HFFc6 (cell line): ENCODE measurements at regions not wholly inside any gene's neighbourhood (a gene's known extent, or its start where the extent isn't known, plus 50 kb on each side); places are given as distances from the start of the nearest gene placed in this dataset.
"Not testable (repeated sequence)": the region's sequence is repeated elsewhere in the genome, so short reads cannot be mapped to it uniquely, and the experiment has no call there.

Experiments used
- DNase-seq: peaks from one replicate; pipeline ENCODE4 v3.0.0-alpha.2; 2018
- H3K27ac Mint-ChIP-seq: 2 replicates; pipeline ENCODE4 v1.8.0; 2020; ENCODE audit warnings: mild to moderate bottlenecking, mixed read lengths
- H3K27me3 Mint-ChIP-seq: 2 replicates; pipeline ENCODE4 v1.8.0; 2021; ENCODE audit warnings: mild to moderate bottlenecking, moderate library complexity, mixed read lengths; ENCODE audit not compliant: insufficient read depth
- H3K36me3 Mint-ChIP-seq: 2 replicates; pipeline ENCODE4 v1.8.0; 2021; ENCODE audit warnings: low read depth, mixed read lengths
- H3K4me1 Mint-ChIP-seq: 2 replicates; pipeline ENCODE4 v1.8.0; 2020; ENCODE audit warnings: low read depth, mixed read lengths
- H3K4me3 Mint-ChIP-seq: 2 replicates; pipeline ENCODE4 v1.8.0; 2020; ENCODE audit warnings: mild to moderate bottlenecking, moderate library complexity, mixed read lengths
- H3K9me3 Mint-ChIP-seq: 2 replicates; pipeline ENCODE4 v1.8.0; 2020; ENCODE audit warnings: mild to moderate bottlenecking, mixed read lengths
- CTCF ChIP-seq: fragments of 200-600 bp; sonication (generic); IDR thresholded peaks from 2 replicates; pipeline ENCODE4 v1.5.0; 2021; ENCODE audit warnings: antibody characterized with exemption, mild to moderate bottlenecking

- Mint-ChIP-seq H3K9me3 (peaks cover 27% of the 10 kb centered on the region), H3K4me1 (peaks cover 27% of the 10 kb centered on the region; the same call in 1 of the 2 replicates), H3K36me3 (no peaks in the 10 kb centered on the region), H3K27me3 (no peaks in the 10 kb centered on the region; the same call in 1 of the 2 replicates), H3K4me3 (peak overlapping the region; percentile 24; the same call in 1 of the 2 replicates), H3K27ac (no peak overlapping the region; the same call in 1 of the 2 replicates)
- no peak for DNase-seq
- TF ChIP-seq CTCF, result no peak
Measured at GRCh38 chr18:1018181-1018681, 113.6 kb downstream of the ADCYAP1 start.

- H3K4me1 Mint-ChIP-seq, result peaks cover 27% of the 10 kb centered on the region; the same call in 1 of the 2 replicates
Measured at GRCh38 chr18:1019191-1019590, 114.5 kb downstream of the ADCYAP1 start.

GRCh38 chr18:1020731-1021344 lies 116.2 kb downstream of the ADCYAP1 start:
- Mint-ChIP-seq H3K36me3 (no peaks in the 10 kb centered on the region), H3K4me3 (no peak overlapping the region), H3K27me3 (no peaks in the 10 kb centered on the region; the same call in 1 of the 2 replicates), H3K9me3 (peaks cover 25% of the 10 kb centered on the region), H3K27ac (no peak overlapping the region), H3K4me1 (peaks cover 19% of the 10 kb centered on the region; the same call in 1 of the 2 replicates)
- TF ChIP-seq CTCF, result no peak
- DNase-seq, result no peak

More at GRCh38 chr18:1019191-1019590, 114.5 kb downstream of the ADCYAP1 start:
- Mint-ChIP-seq H3K4me3 (no peak overlapping the region), H3K9me3 (peaks cover 27% of the 10 kb centered on the region), H3K27ac (no peak overlapping the region), H3K27me3 (no peaks in the 10 kb centered on the region; the same call in 1 of the 2 replicates), H3K36me3 (no peaks in the 10 kb centered on the region)
- no peak for DNase-seq
- TF ChIP-seq CTCF, result no peak

- Mint-ChIP-seq H3K4me1 (no peaks in the 10 kb centered on the region; the same call in 1 of the 2 replicates), H3K27me3 (no peaks in the 10 kb centered on the region), H3K27ac (no peak overlapping the region), H3K4me3 (no peak overlapping the region), H3K36me3 (peaks cover 7% of the 10 kb centered on the region; the same call in 1 of the 2 replicates), H3K9me3 (peaks cover 40% of the 10 kb centered on the region)
- DNase-seq, result no peak
- no peak for TF ChIP-seq CTCF
Measured at GRCh38 chr18:1026930-1027329, 122.3 kb downstream of the ADCYAP1 start.

- H3K4me1 Mint-ChIP-seq, H3K27ac Mint-ChIP-seq, H3K4me3 Mint-ChIP-seq, H3K27me3 Mint-ChIP-seq, H3K36me3 Mint-ChIP-seq, DNase-seq: not testable (repeated sequence)
- H3K9me3 Mint-ChIP-seq, result peaks cover 39% of the 10 kb centered on the region
Measured at GRCh38 chr18:1033092-1033491, 128.4 kb downstream of the ADCYAP1 start.

- no peak for TF ChIP-seq CTCF
- Mint-ChIP-seq H3K27me3 (no peaks in the 10 kb centered on the region; the same call in 1 of the 2 replicates), H3K4me1 (no peaks in the 10 kb centered on the region; the same call in 1 of the 2 replicates), H3K4me3 (no peak overlapping the region), H3K9me3 (peaks cover 37% of the 10 kb centered on the region), H3K27ac (no peak overlapping the region), H3K36me3 (peaks cover 10% of the 10 kb centered on the region)
- DNase-seq, result no peak
Measured at GRCh38 chr18:1034971-1035370, 130.3 kb downstream of the ADCYAP1 start.
